ENCODE measurements at regions not wholly inside any gene's neighbourhood (a gene's known extent, or its start where the extent isn't known, plus 50 kb on each side); places are given as distances from the start of the nearest gene placed in this dataset.

DNA sequence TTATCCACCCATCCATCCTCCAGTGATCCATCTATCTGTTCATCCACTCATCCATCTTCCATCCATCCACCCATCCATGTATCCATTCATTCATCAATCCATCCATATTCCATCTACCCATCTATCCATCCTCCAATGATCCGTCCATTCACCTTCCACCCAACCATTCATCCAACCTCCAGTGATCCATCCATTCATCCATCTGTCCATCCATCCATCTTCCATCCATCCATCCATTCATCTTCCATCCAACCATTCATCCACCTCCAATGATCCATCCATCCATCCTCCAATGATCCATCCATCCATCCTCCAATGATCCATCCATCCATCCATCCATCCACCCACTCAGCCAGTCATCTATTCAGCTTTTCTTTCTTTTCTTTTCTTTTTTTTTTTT, 156.5 kb upstream of the WSCD1 start:
- no peak for FAIRE-seq
- intact Hi-C loops (cut with DNase I), result no loop called here

DNA sequence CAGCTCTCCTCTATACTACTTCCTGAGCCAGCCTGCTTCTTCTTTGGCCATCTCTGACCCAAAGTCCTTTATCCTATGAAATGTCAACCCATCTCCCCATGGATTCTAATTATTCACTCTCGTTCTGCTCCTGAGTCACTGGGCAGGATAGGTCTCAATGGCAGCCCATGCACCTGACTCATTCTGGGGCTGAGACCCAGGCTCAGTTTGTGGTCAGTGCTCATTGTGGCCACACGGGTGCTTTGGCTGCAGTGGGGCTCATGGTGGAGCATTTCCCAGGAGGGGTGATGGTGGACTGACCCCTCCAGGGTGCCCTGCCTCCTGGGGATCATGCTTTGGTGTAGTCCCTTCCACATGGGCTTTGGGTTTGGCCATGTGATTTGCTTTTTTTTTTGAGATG, 154.8 kb upstream of the WSCD1 start:
- Histone ChIP-seq H3K27me3 (ENCODE audit: control insufficient read depth, insufficient read depth, low read length) (no peaks in the 10 kb centered on the region), H3K36me3 (ENCODE audit: control insufficient read depth in 2 of 3, insufficient read depth in 3 of 3, low read length in 3 of 3) (no peaks in the 10 kb centered on the region), H3K9me3 (ENCODE audit: control insufficient read depth in 2 of 3, insufficient read depth in 1 of 3, low read length in 3 of 3) (no peaks in the 10 kb centered on the region), H3K27ac (ENCODE audit: low read depth in 2 of 2, low read length in 2 of 2) (no peak overlapping the region), H3K4me1 (ENCODE audit: control insufficient read depth in 2 of 3, insufficient read depth in 2 of 3, low read depth in 1 of 3, low read length in 3 of 3) (no peaks in the 10 kb centered on the region), H3K9ac (ENCODE audit: low read length in 3 of 3) (no peak overlapping the region), H3K4me3 (ENCODE audit: low read length in 3 of 3) (no peak overlapping the region)
- TF ChIP-seq, protein P1, sequence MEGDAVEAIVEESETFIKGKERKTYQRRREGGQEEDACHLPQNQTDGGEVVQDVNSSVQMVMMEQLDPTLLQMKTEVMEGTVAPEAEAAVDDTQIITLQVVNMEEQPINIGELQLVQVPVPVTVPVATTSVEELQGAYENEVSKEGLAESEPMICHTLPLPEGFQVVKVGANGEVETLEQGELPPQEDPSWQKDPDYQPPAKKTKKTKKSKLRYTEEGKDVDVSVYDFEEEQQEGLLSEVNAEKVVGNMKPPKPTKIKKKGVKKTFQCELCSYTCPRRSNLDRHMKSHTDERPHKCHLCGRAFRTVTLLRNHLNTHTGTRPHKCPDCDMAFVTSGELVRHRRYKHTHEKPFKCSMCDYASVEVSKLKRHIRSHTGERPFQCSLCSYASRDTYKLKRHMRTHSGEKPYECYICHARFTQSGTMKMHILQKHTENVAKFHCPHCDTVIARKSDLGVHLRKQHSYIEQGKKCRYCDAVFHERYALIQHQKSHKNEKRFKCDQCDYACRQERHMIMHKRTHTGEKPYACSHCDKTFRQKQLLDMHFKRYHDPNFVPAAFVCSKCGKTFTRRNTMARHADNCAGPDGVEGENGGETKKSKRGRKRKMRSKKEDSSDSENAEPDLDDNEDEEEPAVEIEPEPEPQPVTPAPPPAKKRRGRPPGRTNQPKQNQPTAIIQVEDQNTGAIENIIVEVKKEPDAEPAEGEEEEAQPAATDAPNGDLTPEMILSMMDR (IDR thresholded peaks at IDR 0.05; ENCODE audit: borderline replicate concordance, extremely low read depth, insufficient read depth), result no peak
- intact Hi-C loops (cut with DNase I), result no loop called here
- no peak for DNase-seq
- no peak for FAIRE-seq

More for the DNA sequence above, 156.5 kb upstream of the WSCD1 start:
- no peak for DNase-seq
- Histone ChIP-seq H3K9me3 (ENCODE audit: control insufficient read depth in 2 of 3, insufficient read depth in 1 of 3, low read length in 3 of 3) (no peaks in the 10 kb centered on the region), H3K27me3 (ENCODE audit: control insufficient read depth, insufficient read depth, low read length) (no peaks in the 10 kb centered on the region), H3K36me3 (ENCODE audit: control insufficient read depth in 2 of 3, insufficient read depth in 3 of 3, low read length in 3 of 3) (no peaks in the 10 kb centered on the region), H3K4me1 (ENCODE audit: control insufficient read depth in 2 of 3, insufficient read depth in 2 of 3, low read depth in 1 of 3, low read length in 3 of 3) (no peaks in the 10 kb centered on the region), H3K9ac (ENCODE audit: low read length in 3 of 3) (no peak overlapping the region), H3K4me3 (ENCODE audit: low read length in 3 of 3) (no peak overlapping the region), H3K27ac (ENCODE audit: low read depth in 2 of 2, low read length in 2 of 2) (no peak overlapping the region)
- TF ChIP-seq, protein P1 (IDR thresholded peaks at IDR 0.05; ENCODE audit: borderline replicate concordance, extremely low read depth, insufficient read depth), result no peak

DNA sequence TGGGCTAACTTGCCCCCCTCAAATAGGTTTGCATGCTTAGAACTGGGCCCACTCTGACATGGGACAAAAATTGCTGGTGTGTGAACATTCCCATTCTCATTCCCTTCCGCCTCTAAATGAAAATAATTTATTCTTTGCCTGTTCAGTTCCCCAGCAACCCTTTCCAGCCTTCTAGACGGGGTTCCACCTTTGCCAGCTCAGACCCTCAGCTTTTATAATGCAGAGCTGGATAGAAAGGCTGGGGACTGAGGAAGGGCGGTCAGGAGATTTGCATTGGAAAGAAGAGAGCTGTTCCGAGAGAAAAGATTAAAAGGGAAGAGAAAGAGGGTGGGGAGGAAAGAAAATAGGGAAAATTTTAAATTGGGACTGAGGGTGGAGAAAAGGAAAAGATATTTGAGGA, 151.1 kb upstream of the WSCD1 start:
- TF ChIP-seq, protein P1 (IDR thresholded peaks at IDR 0.05; ENCODE audit: borderline replicate concordance, extremely low read depth, insufficient read depth), result no peak
- H3K4me3 ChIP-seq (ENCODE audit: low read length in 3 of 3), result no peak overlapping the region
- H3K9me3 ChIP-seq (ENCODE audit: control insufficient read depth in 2 of 3, insufficient read depth in 1 of 3, low read length in 3 of 3), result no peaks in the 10 kb centered on the region
- no peaks in the 10 kb centered on the region for H3K4me1 ChIP-seq (ENCODE audit: control insufficient read depth in 2 of 3, insufficient read depth in 2 of 3, low read depth in 1 of 3, low read length in 3 of 3)
- H3K27me3 ChIP-seq (ENCODE audit: control insufficient read depth, insufficient read depth, low read length), result no peaks in the 10 kb centered on the region
- FAIRE-seq (no peak), DNase-seq (no peak)
- intact Hi-C loops (cut with DNase I), result no loop called here
- H3K9ac ChIP-seq (ENCODE audit: low read length in 3 of 3), result no peak overlapping the region
- no peaks in the 10 kb centered on the region for H3K36me3 ChIP-seq (ENCODE audit: control insufficient read depth in 2 of 3, insufficient read depth in 3 of 3, low read length in 3 of 3)
- no peak overlapping the region for H3K27ac ChIP-seq (ENCODE audit: low read depth in 2 of 2, low read length in 2 of 2)

All from kidney (tissue), 13 donors.